ENCODE measurements at regions not wholly inside any gene's neighbourhood (a gene's known extent, or its start where the extent isn't known, plus 50 kb on each side); places are given as distances from the start of the nearest gene placed in this dataset.

DNA sequence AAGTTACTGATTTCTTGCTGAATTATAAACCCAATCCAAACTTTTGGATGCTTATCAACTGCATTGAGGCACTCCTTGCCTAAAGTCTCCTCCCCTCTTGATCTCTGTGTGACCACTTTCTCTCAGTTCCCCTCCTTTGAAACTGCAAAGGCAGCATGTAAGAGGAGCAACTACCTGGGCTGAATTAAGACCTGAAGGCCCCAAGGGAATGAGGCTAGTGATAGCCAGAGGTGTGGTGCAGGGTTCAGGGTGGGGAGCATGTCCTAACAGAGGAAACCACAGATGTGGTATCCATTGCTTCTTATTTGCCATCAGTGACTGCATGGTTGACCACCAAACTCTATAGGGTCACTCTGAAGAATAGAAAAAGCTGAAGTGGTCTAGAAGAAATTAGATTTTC is 557.9 kb downstream of the TNS1 start:
- H3K27ac ChIP-seq (ENCODE audit: extremely low read length, insufficient read depth, low read length) = no peak overlapping the region
- H3K79me2 ChIP-seq (ENCODE audit: insufficient read depth, low read length) = no peaks in the 10 kb centered on the region
- no peak overlapping the region for H3K9ac ChIP-seq (ENCODE audit: insufficient read depth, low read depth, low read length)
- no peaks in the 10 kb centered on the region for H3K27me3 ChIP-seq (ENCODE audit: control insufficient read depth in 1 of 2, insufficient read depth in 2 of 2, low read length in 2 of 2)
- no peaks in the 10 kb centered on the region for H3K9me3 ChIP-seq (ENCODE audit: low read length)
- no TSS peak for BruUV-seq (replicated peaks)
- H3K36me3 ChIP-seq (replicated peaks in 1 of 2; ENCODE audit: control insufficient read depth in 1 of 2, insufficient read depth in 2 of 2, low read length in 2 of 2) = no peaks in the 10 kb centered on the region
- H2AFZ ChIP-seq (ENCODE audit: low read length) = no peak overlapping the region
- intact Hi-C loops (cut with micrococcal nuclease; ENCODE audit: unreplicated experiment) (no loop called here), in situ Hi-C loops (cut with HindIII; ENCODE audit: extremely low pct_ligation_motif_present, low pct_unique_long_range_greater_than_20kb) (no loop called here)
- H3K4me2 ChIP-seq (ENCODE audit: low read depth, low read length) = no peak overlapping the region
- H3K4me3 ChIP-seq (replicated peaks in 1 of 3; ENCODE audit: insufficient read depth in 1 of 3, low read depth in 2 of 3, low read length in 3 of 3) = no peak overlapping the region
- no peak for DNase-seq (ENCODE audit: low spot score)
- H4K20me1 ChIP-seq (ENCODE audit: insufficient read depth, low read length) = no peaks in the 10 kb centered on the region
- TF ChIP-seq, protein P1, sequence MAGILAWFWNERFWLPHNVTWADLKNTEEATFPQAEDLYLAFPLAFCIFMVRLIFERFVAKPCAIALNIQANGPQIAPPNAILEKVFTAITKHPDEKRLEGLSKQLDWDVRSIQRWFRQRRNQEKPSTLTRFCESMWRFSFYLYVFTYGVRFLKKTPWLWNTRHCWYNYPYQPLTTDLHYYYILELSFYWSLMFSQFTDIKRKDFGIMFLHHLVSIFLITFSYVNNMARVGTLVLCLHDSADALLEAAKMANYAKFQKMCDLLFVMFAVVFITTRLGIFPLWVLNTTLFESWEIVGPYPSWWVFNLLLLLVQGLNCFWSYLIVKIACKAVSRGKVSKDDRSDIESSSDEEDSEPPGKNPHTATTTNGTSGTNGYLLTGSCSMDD (CRISPR knock-in tag; IDR thresholded peaks at IDR 0.05) = no peak
- TF ChIP-seq RXRA (CRISPR knock-in tag; IDR thresholded peaks at IDR 0.05) (no peak), ZNF329 (CRISPR knock-in tag; IDR thresholded peaks at IDR 0.05; ENCODE audit: low read depth) (no peak)
- ChIA-PET CTCF (ENCODE audit: low intra/inter-chr PET ratio, low total read pairs) (no interaction called here), POLR2A (no interaction called here)
- no peak for FAIRE-seq
- no peaks in the 10 kb centered on the region for H3K4me1 ChIP-seq (ENCODE audit: insufficient read depth, low read length)
- no peak for ATAC-seq

DNA sequence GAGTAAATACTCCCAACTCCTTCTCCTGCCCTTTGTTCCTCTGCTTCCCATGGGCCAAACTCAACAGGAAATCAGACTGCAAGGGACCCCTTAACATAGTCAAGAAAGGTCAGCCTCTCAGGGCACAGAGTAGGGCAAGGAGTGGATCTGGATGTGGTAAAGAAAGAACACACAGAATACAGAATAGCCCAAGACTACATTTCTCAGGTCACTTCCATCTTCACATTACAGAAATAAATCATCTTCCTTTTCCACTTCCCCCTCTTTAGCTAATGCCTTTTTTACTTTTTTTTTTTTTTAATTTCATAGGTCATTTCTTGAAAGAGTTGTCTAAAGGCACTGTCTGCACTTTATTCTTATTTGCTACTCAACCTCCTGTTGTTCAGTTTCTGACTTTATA is 558.3 kb downstream of the TNS1 start:
- BruUV-seq (replicated peaks) = no TSS peak
- CTCF ChIA-PET (ENCODE audit: low intra/inter-chr PET ratio, low total read pairs) = no interaction called here
- H3K27ac ChIP-seq (ENCODE audit: extremely low read length, insufficient read depth, low read length) = no peak overlapping the region
- intact Hi-C loops (cut with micrococcal nuclease; ENCODE audit: unreplicated experiment) = no loop called here
- POLR2A ChIA-PET = no interaction called here
- in situ Hi-C loops (cut with HindIII; ENCODE audit: extremely low pct_ligation_motif_present, low pct_unique_long_range_greater_than_20kb) = no loop called here
- no peak for TF ChIP-seq FOXC1 (CRISPR knock-in tag; IDR thresholded peaks at IDR 0.05; ENCODE audit: borderline replicate concordance)
- TF ChIP-seq DNMT1 (CRISPR knock-in tag; IDR thresholded peaks at IDR 0.05) = no peak
- no peak for TF ChIP-seq REPIN1 (CRISPR knock-in tag; IDR thresholded peaks at IDR 0.05; ENCODE audit: borderline replicate concordance, low read depth)
- no peaks in the 10 kb centered on the region for H3K27me3 ChIP-seq (ENCODE audit: control insufficient read depth in 1 of 2, insufficient read depth in 2 of 2, low read length in 2 of 2)
- FAIRE-seq (no peak), DNase-seq (ENCODE audit: low spot score) (no peak), ATAC-seq (no peak)
- H4K20me1 ChIP-seq (ENCODE audit: insufficient read depth, low read length) = no peaks in the 10 kb centered on the region
- no peaks in the 10 kb centered on the region for H3K4me1 ChIP-seq (ENCODE audit: insufficient read depth, low read length)
- no peak overlapping the region for H3K4me3 ChIP-seq (replicated peaks in 1 of 3; ENCODE audit: insufficient read depth in 1 of 3, low read depth in 2 of 3, low read length in 3 of 3)
- no peak overlapping the region for H3K4me2 ChIP-seq (ENCODE audit: low read depth, low read length)
- no peak overlapping the region for H3K9ac ChIP-seq (ENCODE audit: insufficient read depth, low read depth, low read length)
- no peak overlapping the region for H2AFZ ChIP-seq (ENCODE audit: low read length)
- H3K36me3 ChIP-seq (replicated peaks in 1 of 2; ENCODE audit: control insufficient read depth in 1 of 2, insufficient read depth in 2 of 2, low read length in 2 of 2) = no peaks in the 10 kb centered on the region
- H3K9me3 ChIP-seq (ENCODE audit: low read length) = no peaks in the 10 kb centered on the region
- H3K79me2 ChIP-seq (ENCODE audit: insufficient read depth, low read length) = no peaks in the 10 kb centered on the region
